ENCODE measurements at regions not wholly inside any gene's neighbourhood (a gene's known extent, or its start where the extent isn't known, plus 50 kb on each side); places are given as distances from the start of the nearest gene placed in this dataset.

GRCh38 chr2:60025496-60025895, 528.0 kb downstream of the BCL11A start:
- Mint-ChIP-seq H3K9me3 (peaks cover 4% of the 10 kb centered on the region), H3K27ac (no peak overlapping the region), H3K4me1 (peaks cover 8% of the 10 kb centered on the region), H3K27me3 (no peaks in the 10 kb centered on the region), H3K4me3 (no peak overlapping the region), H3K36me3 (ENCODE audit: low read depth) (no peaks in the 10 kb centered on the region)
- DNase-seq (no peak), ATAC-seq (no peak)

DNA sequence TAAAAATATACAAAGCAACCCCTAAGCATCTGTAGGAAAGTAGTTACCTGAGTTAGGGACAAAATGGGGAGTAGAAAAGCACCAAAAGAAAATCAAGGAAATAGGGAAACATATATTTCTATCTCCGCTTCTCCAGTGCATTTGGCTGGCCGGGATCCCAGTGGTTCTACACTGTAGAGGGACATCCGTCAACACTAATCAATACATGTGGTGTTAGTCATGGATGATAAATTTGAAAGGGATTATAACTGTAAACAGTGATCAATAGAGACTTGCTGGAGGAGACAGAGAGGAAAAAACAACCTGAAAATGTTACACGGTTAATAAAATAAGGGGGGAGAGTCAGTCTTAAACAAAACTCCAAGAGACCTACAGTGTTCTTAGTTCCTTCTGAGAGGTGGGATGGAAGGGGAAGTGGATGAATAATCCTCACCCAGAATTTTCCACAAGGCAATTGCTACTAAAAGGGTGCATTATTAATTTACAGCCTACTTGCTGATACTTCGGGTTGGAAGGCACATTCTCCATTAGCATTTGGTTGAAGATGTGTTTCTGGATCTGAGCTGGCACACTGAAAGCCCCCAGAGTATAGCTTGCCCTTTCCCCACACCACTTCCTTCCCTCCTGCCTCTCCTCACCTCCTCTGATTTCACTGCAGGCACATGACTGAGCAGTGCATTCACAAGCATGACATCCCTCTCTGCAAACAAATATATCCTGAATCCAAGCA, 530.0 kb downstream of the BCL11A start:
- Mint-ChIP-seq H3K9me3 (no peaks in the 10 kb centered on the region), H3K4me3 (no peak overlapping the region), H3K4me1 (peaks cover 8% of the 10 kb centered on the region), H3K27me3 (no peaks in the 10 kb centered on the region), H3K36me3 (ENCODE audit: low read depth) (no peaks in the 10 kb centered on the region), H3K27ac (no peak overlapping the region)
- DNase-seq (no peak), ATAC-seq (no peak)

DNA sequence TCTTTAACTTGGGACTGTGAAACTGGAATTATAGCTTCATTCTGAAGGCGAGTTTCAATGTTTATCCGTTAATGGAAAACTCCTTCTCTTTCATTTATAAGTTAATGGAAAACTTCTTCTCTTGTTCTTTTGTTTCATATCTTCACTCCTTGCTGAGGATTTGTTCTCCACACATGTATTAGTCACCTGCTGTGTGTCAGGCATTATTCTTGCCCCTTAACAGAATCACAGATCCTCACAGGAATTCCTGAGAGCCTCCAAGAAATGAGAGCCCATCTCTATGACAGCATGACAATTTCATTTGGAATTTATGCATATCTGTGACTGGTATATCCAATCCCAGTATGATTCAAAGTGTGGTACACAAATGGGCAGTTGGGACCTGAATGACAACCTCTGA, 545.8 kb downstream of the BCL11A start:
- no peak overlapping the region for H3K4me3 Mint-ChIP-seq
- no peaks in the 10 kb centered on the region for H3K36me3 Mint-ChIP-seq (ENCODE audit: low read depth)
- no peak overlapping the region for H3K27ac Mint-ChIP-seq
- peaks cover 2% of the 10 kb centered on the region for H3K27me3 Mint-ChIP-seq
- ATAC-seq (no peak), DNase-seq (no peak)
- no peaks in the 10 kb centered on the region for H3K9me3 Mint-ChIP-seq
- no peaks in the 10 kb centered on the region for H3K4me1 Mint-ChIP-seq

DNA sequence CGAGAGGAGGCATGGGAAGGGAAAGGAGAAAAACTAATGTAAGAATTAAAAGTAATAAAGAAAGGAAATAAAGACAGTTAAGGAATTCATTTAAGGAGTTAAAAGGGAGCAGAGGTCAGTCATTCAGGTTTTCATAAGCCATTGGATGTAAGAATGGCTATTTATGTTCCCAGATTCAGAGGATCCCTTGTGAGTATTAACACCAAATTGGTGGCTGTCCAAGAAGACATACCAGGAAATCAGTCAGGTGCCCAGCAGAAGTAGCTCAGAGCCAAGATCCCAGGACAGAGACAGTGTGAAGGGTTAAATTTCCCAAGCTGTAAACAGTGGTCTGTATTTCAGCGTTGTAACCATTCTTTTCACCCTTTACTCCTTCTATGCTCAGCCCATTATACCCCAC, 550.4 kb downstream of the BCL11A start:
- DNase-seq, result no peak
- no peaks in the 10 kb centered on the region for H3K27me3 Mint-ChIP-seq
- H3K36me3 Mint-ChIP-seq (ENCODE audit: low read depth), result no peaks in the 10 kb centered on the region

DNA sequence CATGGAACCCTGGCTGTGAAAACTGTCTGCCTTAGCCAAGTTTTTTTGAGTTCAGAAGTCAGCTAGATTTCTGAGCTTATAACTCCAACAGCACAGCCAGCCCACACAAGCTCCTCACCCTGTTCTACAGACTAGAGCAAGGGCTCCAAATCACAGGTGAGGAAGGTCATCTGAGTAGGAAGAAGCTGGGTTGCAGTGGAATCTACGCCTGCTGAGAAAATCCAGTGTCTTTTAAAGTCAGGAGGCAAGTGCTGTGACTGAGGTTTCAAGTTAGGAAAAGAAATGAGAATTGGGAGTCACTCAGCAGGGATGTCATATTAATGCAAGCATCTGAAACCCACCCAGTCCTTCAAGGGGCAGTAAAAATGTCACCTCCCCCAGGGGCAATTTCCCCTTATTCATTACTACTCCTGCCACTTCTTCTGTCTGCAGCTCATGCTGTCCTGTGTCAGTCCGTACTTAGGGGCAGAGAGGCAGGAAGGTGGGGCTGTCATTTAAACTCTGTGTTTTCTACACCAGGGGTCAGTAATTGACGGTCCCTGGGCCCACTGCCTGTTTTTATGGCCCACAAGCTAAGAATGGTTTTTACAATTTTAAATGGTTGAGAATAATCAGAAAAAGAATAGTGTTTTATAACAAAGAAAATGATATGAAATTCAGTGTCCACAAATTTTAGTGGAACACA, 551.1 kb downstream of the BCL11A start:
- Mint-ChIP-seq H3K36me3 (ENCODE audit: low read depth) (no peaks in the 10 kb centered on the region), H3K4me1 (no peaks in the 10 kb centered on the region), H3K27ac (no peak overlapping the region), H3K4me3 (no peak overlapping the region), H3K9me3 (no peaks in the 10 kb centered on the region), H3K27me3 (no peaks in the 10 kb centered on the region)
- no peak for ATAC-seq
- no peak for DNase-seq

More for the DNA sequence above, 550.4 kb downstream of the BCL11A start:
- Mint-ChIP-seq H3K9me3 (no peaks in the 10 kb centered on the region), H3K27ac (no peak overlapping the region), H3K4me1 (no peaks in the 10 kb centered on the region), H3K4me3 (no peak overlapping the region)
- no peak for ATAC-seq

DNA sequence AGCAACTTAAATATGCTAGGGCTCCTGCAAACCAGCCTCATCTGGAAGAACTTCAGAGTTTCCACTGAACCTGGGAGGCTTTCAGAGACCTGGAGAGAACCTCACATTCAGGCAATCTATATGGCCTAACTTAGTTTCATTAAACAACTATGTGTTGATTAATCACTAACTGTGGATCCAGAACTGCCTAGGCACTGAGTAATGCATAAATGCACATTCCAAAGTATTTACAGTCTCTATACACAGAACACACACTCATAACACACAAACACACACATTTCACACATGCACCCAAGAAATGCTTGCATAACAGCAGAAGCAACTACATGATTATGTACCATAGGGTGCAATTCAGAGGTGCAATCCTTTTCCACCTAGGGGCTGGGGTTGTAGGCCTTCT, 552.8 kb downstream of the BCL11A start:
- no peak overlapping the region for H3K4me3 Mint-ChIP-seq
- no peak overlapping the region for H3K27ac Mint-ChIP-seq
- H3K36me3 Mint-ChIP-seq (ENCODE audit: low read depth), result no peaks in the 10 kb centered on the region
- H3K4me1 Mint-ChIP-seq, result no peaks in the 10 kb centered on the region
- DNase-seq (no peak), ATAC-seq (no peak)
- H3K27me3 Mint-ChIP-seq, result no peaks in the 10 kb centered on the region
- H3K9me3 Mint-ChIP-seq, result no peaks in the 10 kb centered on the region

- Mint-ChIP-seq H3K27me3 (no peaks in the 10 kb centered on the region), H3K4me1 (no peaks in the 10 kb centered on the region), H3K4me3 (no peak overlapping the region), H3K36me3 (ENCODE audit: low read depth) (no peaks in the 10 kb centered on the region), H3K27ac (no peak overlapping the region), H3K9me3 (no peaks in the 10 kb centered on the region)
- no peak for ATAC-seq
- DNase-seq, result no peak
These were observed 555.1 kb downstream of the BCL11A start for GRCh38 chr2:59998324-59998723.

DNA sequence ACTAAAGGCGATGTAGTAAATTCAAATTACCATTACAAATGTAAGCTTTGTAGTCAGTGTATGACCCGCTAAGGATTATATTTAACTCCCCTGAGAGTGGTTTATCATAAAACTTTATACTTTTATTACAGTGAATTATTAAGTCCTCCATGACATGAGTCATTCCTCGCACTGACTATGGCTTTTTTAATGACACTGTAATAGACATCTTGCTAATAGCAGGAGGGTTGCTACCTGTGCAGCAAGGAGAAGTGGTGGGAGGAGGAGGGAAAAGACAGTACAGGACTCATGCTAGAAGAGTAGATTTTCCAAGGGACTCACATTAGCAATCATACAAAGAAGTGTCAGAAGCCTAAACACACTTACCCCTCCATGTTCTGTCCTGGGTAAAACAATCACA, 556.1 kb downstream of the BCL11A start:
- Mint-ChIP-seq H3K36me3 (ENCODE audit: low read depth) (no peaks in the 10 kb centered on the region), H3K27me3 (no peaks in the 10 kb centered on the region), H3K9me3 (no peaks in the 10 kb centered on the region), H3K4me1 (no peaks in the 10 kb centered on the region), H3K27ac (no peak overlapping the region), H3K4me3 (no peak overlapping the region)
- no peak for ATAC-seq
- no peak for DNase-seq

DNA sequence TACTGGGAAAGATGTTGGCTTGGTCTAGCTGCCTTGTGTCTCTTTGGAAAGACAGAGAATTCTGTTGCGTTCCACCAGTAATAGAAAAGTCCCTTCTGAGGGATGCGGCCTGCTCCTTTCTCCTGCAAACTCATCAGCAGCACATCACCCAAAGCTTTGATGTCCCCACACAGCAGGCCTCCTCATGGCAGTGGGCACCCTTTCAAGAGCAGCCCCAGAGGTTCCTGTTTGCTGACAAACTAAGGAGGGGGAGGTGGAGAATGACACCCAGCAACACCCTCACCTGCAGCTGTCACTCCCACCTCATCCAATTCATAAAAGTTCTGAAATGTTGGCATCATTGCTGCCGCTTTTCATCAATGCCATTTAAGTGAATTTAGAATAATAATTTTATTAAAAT, 556.6 kb downstream of the BCL11A start:
- no peak for DNase-seq
- H3K36me3 Mint-ChIP-seq (ENCODE audit: low read depth), result no peaks in the 10 kb centered on the region
- no peaks in the 10 kb centered on the region for H3K27me3 Mint-ChIP-seq
- no peak overlapping the region for H3K4me3 Mint-ChIP-seq
- H3K4me1 Mint-ChIP-seq, result no peaks in the 10 kb centered on the region
- no peak for ATAC-seq
- H3K9me3 Mint-ChIP-seq, result no peaks in the 10 kb centered on the region
- H3K27ac Mint-ChIP-seq, result no peak overlapping the region

- Mint-ChIP-seq H3K27me3 (no peaks in the 10 kb centered on the region), H3K4me3 (no peak overlapping the region), H3K9me3 (no peaks in the 10 kb centered on the region), H3K36me3 (ENCODE audit: low read depth) (no peaks in the 10 kb centered on the region), H3K27ac (no peak overlapping the region), H3K4me1 (no peaks in the 10 kb centered on the region)
- ATAC-seq, result no peak
- no peak for DNase-seq
These were observed 559.7 kb downstream of the BCL11A start for GRCh38 chr2:59993726-59994125.

DNA sequence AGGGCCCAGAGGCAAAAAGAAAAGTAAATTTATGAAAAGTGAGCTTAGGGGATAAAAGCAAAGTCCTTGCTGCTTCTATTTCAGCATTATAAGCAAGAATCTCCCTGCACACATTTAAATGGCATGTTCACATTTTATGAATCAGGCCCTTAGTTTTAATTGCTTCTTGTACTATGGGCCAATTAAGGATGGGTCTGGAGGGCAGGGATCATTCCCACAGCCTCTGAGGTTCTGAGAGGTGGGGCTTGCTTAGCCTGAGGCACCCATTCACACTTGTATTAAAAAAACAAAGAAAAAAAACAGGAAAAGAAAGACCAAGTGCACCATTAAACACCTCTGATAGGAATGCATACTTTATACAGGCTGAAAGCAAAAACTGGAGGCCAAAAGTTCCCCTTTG, 565.1 kb downstream of the BCL11A start:
- H3K4me1 Mint-ChIP-seq, result no peaks in the 10 kb centered on the region
- ATAC-seq (no peak), DNase-seq (no peak)
- no peaks in the 10 kb centered on the region for H3K27me3 Mint-ChIP-seq
- H3K27ac Mint-ChIP-seq, result no peak overlapping the region
- no peaks in the 10 kb centered on the region for H3K36me3 Mint-ChIP-seq (ENCODE audit: low read depth)
- H3K9me3 Mint-ChIP-seq, result no peaks in the 10 kb centered on the region
- no peak overlapping the region for H3K4me3 Mint-ChIP-seq

DNA sequence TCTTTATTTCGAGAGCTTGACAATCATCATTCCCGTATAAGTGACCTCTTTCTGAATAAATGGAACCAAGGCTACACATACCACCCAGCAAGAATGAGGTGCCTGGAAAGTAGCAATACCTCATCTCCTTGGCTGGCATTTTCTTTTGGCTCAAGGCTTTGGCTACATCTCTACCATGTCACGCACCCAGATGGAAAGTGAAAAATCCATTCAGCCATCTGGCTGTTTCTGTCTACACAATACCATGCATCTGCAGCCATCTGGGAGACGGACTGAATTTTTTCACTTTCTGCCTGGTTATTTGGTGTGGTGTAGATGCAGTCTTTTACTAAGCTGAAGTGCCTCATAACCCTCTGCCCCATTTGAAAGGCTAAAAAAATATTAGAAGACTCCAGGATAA, 566.9 kb downstream of the BCL11A start:
- DNase-seq, result no peak
- H3K9me3 Mint-ChIP-seq, result no peaks in the 10 kb centered on the region
- no peaks in the 10 kb centered on the region for H3K36me3 Mint-ChIP-seq (ENCODE audit: low read depth)
- H3K4me1 Mint-ChIP-seq, result no peaks in the 10 kb centered on the region
- no peak overlapping the region for H3K4me3 Mint-ChIP-seq
- no peak for ATAC-seq
- H3K27ac Mint-ChIP-seq, result no peak overlapping the region
- H3K27me3 Mint-ChIP-seq, result no peaks in the 10 kb centered on the region

DNA sequence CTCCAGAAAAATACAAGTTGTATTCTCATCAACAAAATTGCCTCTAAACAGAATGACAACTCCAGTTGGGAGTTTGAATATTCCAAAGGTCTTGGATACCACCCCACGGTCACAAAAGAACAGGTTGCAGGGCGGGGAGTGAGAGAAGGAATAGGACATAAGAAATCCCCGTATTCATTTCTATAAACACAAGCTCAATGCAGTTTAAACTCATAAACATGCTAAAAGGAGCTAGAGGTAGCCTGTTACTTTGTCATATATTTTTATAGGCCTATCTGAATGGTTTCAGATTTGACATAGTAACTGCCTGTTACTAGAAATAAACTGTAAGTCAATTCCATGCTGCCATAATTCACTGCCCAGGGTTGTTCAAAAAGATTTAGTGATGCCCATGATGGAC, 567.5 kb downstream of the BCL11A start:
- no peak for ATAC-seq
- H3K27me3 Mint-ChIP-seq, result no peaks in the 10 kb centered on the region
- no peak overlapping the region for H3K27ac Mint-ChIP-seq
- H3K36me3 Mint-ChIP-seq (ENCODE audit: low read depth), result no peaks in the 10 kb centered on the region
- H3K4me1 Mint-ChIP-seq, result no peaks in the 10 kb centered on the region
- no peak for DNase-seq
- no peak overlapping the region for H3K4me3 Mint-ChIP-seq
- H3K9me3 Mint-ChIP-seq, result no peaks in the 10 kb centered on the region

GRCh38 chr2:59974051-59974766, 579.2 kb downstream of the BCL11A start:
- Mint-ChIP-seq H3K27ac (no peak overlapping the region), H3K36me3 (ENCODE audit: low read depth) (no peaks in the 10 kb centered on the region), H3K4me1 (peaks cover 6% of the 10 kb centered on the region), H3K9me3 (no peaks in the 10 kb centered on the region), H3K4me3 (no peak overlapping the region), H3K27me3 (no peaks in the 10 kb centered on the region)
- DNase-seq, result no peak
- no peak for ATAC-seq

- Mint-ChIP-seq H3K9me3 (no peaks in the 10 kb centered on the region), H3K36me3 (ENCODE audit: low read depth) (no peaks in the 10 kb centered on the region), H3K4me3 (no peak overlapping the region), H3K27ac (no peak overlapping the region), H3K4me1 (peaks cover 4% of the 10 kb centered on the region), H3K27me3 (no peaks in the 10 kb centered on the region)
- ATAC-seq, result no peak
- DNase-seq, result no peak
These were observed 584.3 kb downstream of the BCL11A start for GRCh38 chr2:59969161-59969560.

Measured in activated naive CD8-positive, alpha-beta T cell treated with anti-CD3 and anti-CD28 coated beads, Interleukin-2, amount 50 U/mL, for 24 hours (primary cell).